Endothelial cell of umbilical vein (primary cell): ENCODE measurements at regions not wholly inside any gene's neighbourhood (a gene's known extent, or its start where the extent isn't known, plus 50 kb on each side); places are given as distances from the start of the nearest gene placed in this dataset.
A peak's percentile ranks its signal among the peaks of the same experiment; 100 is the strongest.

ENCODE experiments used
- BruUV-seq: library from RNA; stranded (reverse); fragments of 400-500 nt; replicated peaks from 2 replicates; lab custom pipeline; 2021; lab: Mats Ljungman, UMichigan
- CTCF ChIA-PET: fragments of 300-600, 350-600 bp; sonication (Branson Sonifier 250); formaldehyde crosslinking; loops from one replicate; lab custom pipeline; 2021; ENCODE audit warnings: antibody characterized with exemption, inconsistent platforms; lab: Charles Lee
- POLR2A ChIA-PET: fragments of 300-600, 350-600 bp; sonication (Branson Sonifier 250); formaldehyde crosslinking; loops from one replicate; lab custom pipeline; 2021; ENCODE audit warnings: antibody characterized with exemption, inconsistent platforms; lab: Charles Lee
- DNase-seq: peaks from one replicate; pipeline ENCODE4 v3.0.0-alpha.2; 2011; ENCODE audit warnings: low read depth, low spot score
- FAIRE-seq: peaks from 2 replicates; lab custom pipeline; 2011; peaks lifted over from hg19 to GRCh38; lab: Jason Lieb, UNC
- H2AFZ ChIP-seq: 2 replicates; pipeline ENCODE4 v1.6.0; 2012; ENCODE audit warnings: low read depth, low read length, control low read depth, inconsistent platforms
- H3K27ac ChIP-seq: 2 replicates; pipeline ENCODE4 v1.5.1; 2011; ENCODE audit warnings: low read depth, mild to moderate bottlenecking, control low read depth, low read length, moderate library complexity; ENCODE audit not compliant: insufficient read depth
- H3K27me3 ChIP-seq, 2 experiments: 2 replicates each; pipeline versions ENCODE4 v1.6.0 to v1.6.1; 2011; ENCODE audit warnings: low read length in 2 of 2, mixed read lengths in 1 of 2; ENCODE audit not compliant: control insufficient read depth in 2 of 2, insufficient read depth in 2 of 2
- H3K36me3 ChIP-seq, 2 experiments: 2 replicates in 1 of 2; 3 replicates in 1 of 2; pipeline ENCODE4 v1.5.1; 2011; ENCODE audit warnings: low read length in 2 of 2, mild to moderate bottlenecking in 1 of 2, moderate library complexity in 1 of 2; ENCODE audit not compliant: control insufficient read depth in 2 of 2, insufficient read depth in 2 of 2; ENCODE audit errors: extremely low read depth in 1 of 2
- H3K4me1 ChIP-seq: 3 replicates; pipeline ENCODE4 v1.5.1; 2011; ENCODE audit warnings: mild to moderate bottlenecking, low read length; ENCODE audit not compliant: control insufficient read depth, insufficient read depth; ENCODE audit errors: extremely low read depth
- H3K4me2 ChIP-seq: 2 replicates; pipeline ENCODE4 v1.6.1; 2011; ENCODE audit warnings: low read length, control low read depth, mixed read lengths; ENCODE audit not compliant: insufficient read depth
- H3K4me3 ChIP-seq, 3 experiments: fragments of 200-600 bp in 1 of 3; sonication (generic), shearing (Covaris generic) in 1 of 3; replicated peaks in 1 of 3; 2 replicates each; pipeline ENCODE4 v1.5.1; 2011 to 2016; ENCODE audit warnings: control low read depth in 3 of 3, low read length in 3 of 3, mild to moderate bottlenecking in 2 of 3, inconsistent platforms in 1 of 3, low read depth in 1 of 3, moderate library complexity in 1 of 3; ENCODE audit not compliant: insufficient read depth in 1 of 3
- H3K79me2 ChIP-seq: 2 replicates; pipeline ENCODE4 v1.6.0; 2012; ENCODE audit warnings: low read length, inconsistent platforms; ENCODE audit not compliant: control insufficient read depth, insufficient read depth
- H3K9ac ChIP-seq: replicated peaks from 2 replicates; pipeline ENCODE3; 2011; ENCODE audit warnings: low read length, control low read depth; ENCODE audit not compliant: insufficient read depth; ENCODE audit errors: extremely low read depth
- H3K9me1 ChIP-seq: replicated peaks from 3 replicates; pipeline ENCODE4 v1.6.0; 2011; ENCODE audit warnings: mild to moderate bottlenecking, low read length; ENCODE audit not compliant: control insufficient read depth, insufficient read depth; ENCODE audit errors: extremely low read depth
- H3K9me3 ChIP-seq: replicated peaks from 2 replicates; pipeline ENCODE4 v1.5.1; 2012; ENCODE audit warnings: low read length, inconsistent platforms; ENCODE audit not compliant: control insufficient read depth, insufficient read depth
- H4K20me1 ChIP-seq: replicated peaks from 2 replicates; pipeline ENCODE3; 2011; ENCODE audit warnings: mild to moderate bottlenecking, low read length; ENCODE audit not compliant: control insufficient read depth, insufficient read depth; ENCODE audit errors: extremely low read depth
- CTCF ChIP-seq, 2 donors: IDR thresholded peaks; 1 replicate in 1 of 2; 2 replicates in 1 of 2; pipeline ENCODE4 v1.5.1; 2011; ENCODE audit warnings: low read length in 2 of 2, mild to moderate bottlenecking in 2 of 2, moderate library complexity in 2 of 2, control low read depth in 1 of 2, inconsistent platforms in 1 of 2, low read depth in 1 of 2; ENCODE audit not compliant: insufficient read depth in 1 of 2; ENCODE audit errors: extremely low read depth in 1 of 2
- EZH2 ChIP-seq: IDR thresholded peaks from 2 replicates; pipeline ENCODE4 v1.6.1; 2012; ENCODE audit warnings: borderline replicate concordance, low read depth, mild to moderate bottlenecking, moderate library complexity, low read length, inconsistent platforms; ENCODE audit not compliant: severe bottlenecking
- FOS ChIP-seq: IDR thresholded peaks from 2 replicates; pipeline ENCODE4 v1.6.1; 2011; ENCODE audit warnings: mild to moderate bottlenecking, low read length, moderate library complexity, borderline replicate concordance; ENCODE audit not compliant: insufficient read depth
- MAX ChIP-seq: IDR thresholded peaks from 2 replicates; pipeline ENCODE4 v1.6.1; 2011; ENCODE audit not compliant: insufficient read depth, insufficient read length
- MYC ChIP-seq: IDR thresholded peaks from one replicate; pipeline ENCODE4 v1.6.1; 2011; ENCODE audit warnings: mild to moderate bottlenecking, low read depth, low read length
- POLR2A ChIP-seq: IDR thresholded peaks from 2 replicates; pipeline ENCODE4 v1.6.1; 2012; ENCODE audit warnings: low read depth, mild to moderate bottlenecking, control low read depth, low read length
- dilution Hi-C: fragments of 300-500 bp; cut with MboI; formaldehyde crosslinking; loops from one replicate; pipeline ENCODE4 v1.15.0; 2019; ENCODE audit warnings: low sequenced_read_pairs; ENCODE audit not compliant: extremely low pct_ligation_motif_present
- intact Hi-C: fragments of 100-400 bp; cut with micrococcal nuclease; formaldehyde crosslinking; loops from one replicate; pipeline ENCODE4 v1.10.0; 2022

- no TSS peak for BruUV-seq
- no peak for FAIRE-seq
- Histone ChIP-seq H3K9me1 (no peaks in the 10 kb centered on the region), H2AFZ (no peak overlapping the region), H3K79me2 (no peaks in the 10 kb centered on the region), H3K4me2 (no peak overlapping the region), H4K20me1 (no peaks in the 10 kb centered on the region), H3K36me3 (no peaks in the 10 kb centered on the region), H3K4me1 (no peaks in the 10 kb centered on the region), H3K9me3 (no peaks in the 10 kb centered on the region), H3K27me3 (no peaks in the 10 kb centered on the region), H3K27ac (no peak overlapping the region), H3K4me3 (no peak overlapping the region), H3K9ac (no peak overlapping the region)
- ChIA-PET CTCF (no interaction called here), POLR2A (no interaction called here)
- dilution Hi-C loops, result no loop called here
- intact Hi-C loops, result loop anchor here (10.0 kb wide), 1 partner anchor 1095 kb away; no protein-coding TSS in a partner anchor
- no peak for TF ChIP-seq MYC
- TF ChIP-seq POLR2A, result no peak
- TF ChIP-seq MAX, result no peak
- TF ChIP-seq FOS, result no peak
- no peak for TF ChIP-seq EZH2
- DNase-seq, result no peak
Measured at GRCh38 chr16:64459402-64459801, 662.5 kb downstream of the CDH11 start.

GRCh38 chr16:64455275-64455674, 666.6 kb downstream of the CDH11 start:
- peak; percentile 38 for DNase-seq
- no peak overlapping the region for H2AFZ ChIP-seq
- no peaks in the 10 kb centered on the region for H3K4me1 ChIP-seq
- no peak for FAIRE-seq
- H3K9me1 ChIP-seq, result no peaks in the 10 kb centered on the region
- no peak overlapping the region for H3K4me3 ChIP-seq
- no peaks in the 10 kb centered on the region for H4K20me1 ChIP-seq
- H3K9ac ChIP-seq, result no peak overlapping the region
- intact Hi-C loops (loop anchor here (1.0 to 10.0 kb wide), 3 partner anchors 366 to 1090 kb away; no protein-coding TSS in a partner anchor), dilution Hi-C loops (no loop called here)
- H3K4me2 ChIP-seq, result no peak overlapping the region
- BruUV-seq, result no TSS peak
- no peaks in the 10 kb centered on the region for H3K9me3 ChIP-seq
- no peak for TF ChIP-seq CTCF (IDR thresholded peaks at IDR 0.05; ENCODE audit: extremely low read depth in 1 of 2, insufficient read depth in 1 of 2, low read depth in 1 of 2, low read length in 2 of 2)
- peak; percentile 31 for TF ChIP-seq FOS
- H3K27ac ChIP-seq, result no peak overlapping the region
- no peaks in the 10 kb centered on the region for H3K36me3 ChIP-seq
- H3K27me3 ChIP-seq, result no peaks in the 10 kb centered on the region
- no peaks in the 10 kb centered on the region for H3K79me2 ChIP-seq
- ChIA-PET CTCF (interaction anchor here (1.0 kb wide), 1 partner anchor 366 kb away, joined by 3 read pairs; no protein-coding TSS in a partner anchor), POLR2A (no interaction called here)
